Psoas muscle (tissue), 7 donors: ENCODE measurements at regions not wholly inside any gene's neighbourhood (a gene's known extent, or its start where the extent isn't known, plus 50 kb on each side); places are given as distances from the start of the nearest gene placed in this dataset.
A peak's percentile ranks its signal among the peaks of the same experiment; 100 is the strongest.

ENCODE experiments used
- ATAC-seq, 4 donors: fragments of 200-7000 bp; cut with Tn5 transposase; one replicate each; pipeline ENCODE4 v1.9.1; 2020; ENCODE audit warnings: moderate library complexity in 3 of 4, mild to moderate bottlenecking in 2 of 4
- DNase-seq, 2 donors: peaks; one replicate each; pipeline ENCODE4 v3.0.0-alpha.2; 2020
- H3K27ac ChIP-seq: fragments of 200-600 bp; one replicate; pipeline ENCODE4 v1.8.0; 2022
- H3K27me3 ChIP-seq, 3 donors: fragments of 200-600 bp in 1 of 3; one replicate each; pipeline versions ENCODE4 v1.6.1 to v1.8.0; 2013 to 2022; ENCODE audit warnings: low read length in 2 of 3, mild to moderate bottlenecking in 2 of 3, moderate library complexity in 1 of 3; ENCODE audit not compliant: insufficient read depth in 3 of 3
- H3K36me3 ChIP-seq, 2 donors: fragments of 200-600 bp in 1 of 2; one replicate each; pipeline versions ENCODE4 v1.6.1 to v1.8.0; 2013 to 2022; ENCODE audit warnings: low read depth in 1 of 2, mild to moderate bottlenecking in 1 of 2, moderate library complexity in 1 of 2; ENCODE audit not compliant: insufficient read depth in 1 of 2
- H3K4me1 ChIP-seq: fragments of 200-600 bp; one replicate; pipeline ENCODE4 v1.8.0; 2022
- H3K4me3 ChIP-seq: fragments of 200-600 bp; one replicate; pipeline ENCODE4 v1.8.0; 2022; ENCODE audit warnings: mild to moderate bottlenecking
- H3K9me3 ChIP-seq: fragments of 200-600 bp; one replicate; pipeline ENCODE4 v1.8.0; 2022
- WGBS, 3 donors: extraction: QIAGEN DNeasy Blood & Tissue Kit; methylation state at CpG; one replicate each; pipeline versions ENCODE4 v1.1.6 to v1.1.7; 2013; 5-methylcytosine and 5-hydroxymethylcytosine counted together
- intact Hi-C, 2 donors: fragments of 100-400 bp; cut with DNase I; formaldehyde crosslinking; loops; one replicate each; pipeline versions ENCODE4 v1.11.0 to v1.14.2; 2022
- TF ChIP-seq, protein P1 (sequence below): fragments of 200-600 bp; IDR thresholded peaks from one replicate; pipeline ENCODE4 v1.8.0; 2022; ENCODE audit warnings: antibody characterized with exemption
- donor health status: healthy with polysubstance abuse.
- donor health status: DM: no; HTN: no; CAD: no; lungs with moderate emphysema.
- donor health status: Bipolar disorder and iron deficiency.
- donor health status: healthy.
- donor health status: DM: yes; HTN: yes; CAD: no.
- donor health status: DM: no; HTN: no; CAD: no.
- donor health status: DM: yes; HTN: yes; CAD: no.

DNA sequence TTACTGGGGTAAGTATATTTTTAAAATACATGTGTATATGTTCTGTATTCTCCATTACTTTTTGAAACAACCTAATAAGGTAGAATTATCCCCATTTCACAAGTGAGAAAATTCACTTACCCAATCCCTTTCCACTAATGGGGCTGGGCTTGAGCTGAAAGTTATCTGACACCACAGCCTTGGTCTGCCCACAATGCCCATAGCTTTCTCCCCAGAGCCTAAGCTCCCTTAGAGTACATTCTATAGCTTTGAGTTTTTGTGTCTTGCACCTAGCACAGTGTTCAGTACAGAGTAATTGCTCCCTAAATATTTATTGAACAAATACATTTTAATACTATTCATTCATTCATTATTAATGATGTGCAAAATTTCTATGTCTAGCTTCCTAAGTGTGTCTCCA is 152.7 kb upstream of the RUNX1 start:
- no peaks in the 10 kb centered on the region for H3K9me3 ChIP-seq
- no peak overlapping the region for H3K4me3 ChIP-seq
- TF ChIP-seq, protein P1, sequence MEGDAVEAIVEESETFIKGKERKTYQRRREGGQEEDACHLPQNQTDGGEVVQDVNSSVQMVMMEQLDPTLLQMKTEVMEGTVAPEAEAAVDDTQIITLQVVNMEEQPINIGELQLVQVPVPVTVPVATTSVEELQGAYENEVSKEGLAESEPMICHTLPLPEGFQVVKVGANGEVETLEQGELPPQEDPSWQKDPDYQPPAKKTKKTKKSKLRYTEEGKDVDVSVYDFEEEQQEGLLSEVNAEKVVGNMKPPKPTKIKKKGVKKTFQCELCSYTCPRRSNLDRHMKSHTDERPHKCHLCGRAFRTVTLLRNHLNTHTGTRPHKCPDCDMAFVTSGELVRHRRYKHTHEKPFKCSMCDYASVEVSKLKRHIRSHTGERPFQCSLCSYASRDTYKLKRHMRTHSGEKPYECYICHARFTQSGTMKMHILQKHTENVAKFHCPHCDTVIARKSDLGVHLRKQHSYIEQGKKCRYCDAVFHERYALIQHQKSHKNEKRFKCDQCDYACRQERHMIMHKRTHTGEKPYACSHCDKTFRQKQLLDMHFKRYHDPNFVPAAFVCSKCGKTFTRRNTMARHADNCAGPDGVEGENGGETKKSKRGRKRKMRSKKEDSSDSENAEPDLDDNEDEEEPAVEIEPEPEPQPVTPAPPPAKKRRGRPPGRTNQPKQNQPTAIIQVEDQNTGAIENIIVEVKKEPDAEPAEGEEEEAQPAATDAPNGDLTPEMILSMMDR: no peak
- no peak for ATAC-seq
- H3K27me3 ChIP-seq: no peaks in the 10 kb centered on the region
- peaks cover 51% of the 10 kb centered on the region for H3K4me1 ChIP-seq
- peak overlapping the region; percentile 85 for H3K27ac ChIP-seq
- intact Hi-C loops: loop anchor here (10.0 kb wide), 2 partner anchors 53 to 307 kb away; no protein-coding TSS in a partner anchor
- no peaks in the 10 kb centered on the region for H3K36me3 ChIP-seq
- DNase-seq: no peak

DNA sequence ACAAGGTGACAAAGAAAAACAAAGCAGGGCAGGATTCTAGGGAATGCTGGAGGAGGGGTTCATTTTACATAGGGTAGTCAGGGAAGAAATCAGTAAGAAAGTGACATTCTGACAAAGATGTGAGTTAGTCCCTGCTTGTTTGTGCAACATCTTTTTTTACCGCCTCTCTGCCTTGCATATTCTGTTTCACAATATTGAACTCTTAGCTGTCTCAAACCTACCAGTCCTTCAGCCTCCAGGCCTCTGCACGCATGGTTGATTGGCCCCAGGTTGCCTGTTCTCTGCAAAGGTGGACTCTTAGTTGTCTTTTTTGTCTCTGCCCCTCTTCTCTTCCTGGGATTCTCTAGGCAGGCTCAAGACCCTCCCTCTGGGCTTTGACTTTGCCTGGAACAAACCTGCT is 152.2 kb upstream of the RUNX1 start:
- intact Hi-C loops: loop anchor here (10.0 kb wide), 2 partner anchors 54 to 306 kb away; no protein-coding TSS in a partner anchor
- 93 to 100% (median 94%) methylated on average over 2 of the region's 2 CpGs for WGBS, 3 donors

DNA sequence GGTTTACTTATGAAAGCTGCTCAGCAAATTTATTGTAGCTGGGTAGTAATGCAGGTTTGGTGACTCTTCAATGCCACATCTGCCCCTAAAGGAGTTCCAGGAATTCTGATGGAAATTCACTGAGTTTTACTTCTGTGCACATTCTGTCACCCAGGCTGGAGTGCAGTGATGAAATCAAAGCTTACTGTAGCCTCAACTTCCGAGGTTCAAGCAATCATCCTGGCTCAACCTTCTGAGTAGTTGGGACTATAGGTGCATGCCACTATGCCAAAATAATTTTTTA is 150.6 kb upstream of the RUNX1 start:
- intact Hi-C loops: loop anchor here (10.0 kb wide), 2 partner anchors 55 to 305 kb away; no protein-coding TSS in a partner anchor
- peaks cover 45% of the 10 kb centered on the region for H3K4me1 ChIP-seq
- no peaks in the 10 kb centered on the region for H3K36me3 ChIP-seq
- ATAC-seq (no peak), DNase-seq (no peak)
- no peaks in the 10 kb centered on the region for H3K27me3 ChIP-seq
- H3K4me3 ChIP-seq: no peak overlapping the region
- no peak overlapping the region for H3K27ac ChIP-seq
- TF ChIP-seq, protein P1: no peak
- H3K9me3 ChIP-seq: no peaks in the 10 kb centered on the region
- WGBS, 3 donors: 63 to 84% (median 70%) methylated on average over 1 of the region's 1 CpG

More for the DNA sequence above, 152.2 kb upstream of the RUNX1 start:
- TF ChIP-seq, protein P1: no peak
- DNase-seq: no peak
- H3K36me3 ChIP-seq: no peaks in the 10 kb centered on the region
- peaks cover 49% of the 10 kb centered on the region for H3K4me1 ChIP-seq
- no peak overlapping the region for H3K4me3 ChIP-seq
- no peak for ATAC-seq
- no peaks in the 10 kb centered on the region for H3K27me3 ChIP-seq
- no peaks in the 10 kb centered on the region for H3K9me3 ChIP-seq
- no peak overlapping the region for H3K27ac ChIP-seq

DNA sequence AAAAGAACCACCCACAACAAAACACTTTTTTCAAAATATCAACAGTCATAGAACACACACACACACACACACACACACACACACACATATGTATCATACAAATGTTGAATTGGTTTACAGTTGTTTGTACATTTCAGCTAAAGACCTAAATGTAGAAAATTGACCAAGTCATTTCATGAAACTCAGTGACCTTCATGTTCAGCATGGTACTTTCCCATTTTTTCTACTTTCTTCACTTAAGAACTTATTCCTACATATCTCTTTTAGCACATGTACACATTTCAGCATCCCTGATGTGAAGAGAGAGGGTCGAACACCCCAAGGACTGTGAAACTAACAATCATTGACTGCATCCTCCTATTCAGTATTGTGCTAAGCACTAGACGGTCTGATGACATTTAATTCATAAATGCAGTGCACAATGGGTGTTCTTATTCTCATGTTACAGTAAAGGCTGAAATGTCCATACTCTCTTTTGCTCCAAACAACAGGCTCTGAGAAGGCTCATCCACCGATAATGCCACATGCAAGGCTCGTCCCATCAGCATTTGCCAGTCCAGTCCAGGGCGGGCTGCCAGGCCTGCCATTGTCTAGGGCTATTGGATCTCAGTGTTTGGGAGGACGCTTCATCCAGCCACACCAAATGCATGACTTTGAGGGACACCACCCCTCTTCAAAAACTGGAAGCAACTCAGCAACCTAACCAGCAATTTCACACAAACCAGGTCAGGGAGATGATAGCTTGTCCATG is 150.1 kb upstream of the RUNX1 start:
- WGBS, 3 donors: 58 to 77% (median 68%) methylated on average over 6 of the region's 6 CpGs
- peaks cover 40% of the 10 kb centered on the region for H3K4me1 ChIP-seq
- no peak overlapping the region for H3K4me3 ChIP-seq
- no peaks in the 10 kb centered on the region for H3K36me3 ChIP-seq
- H3K27ac ChIP-seq: no peak overlapping the region
- ATAC-seq (no peak), DNase-seq (no peak)
- intact Hi-C loops: no loop called here
- TF ChIP-seq, protein P1: no peak
- H3K9me3 ChIP-seq: no peaks in the 10 kb centered on the region
- H3K27me3 ChIP-seq: no peaks in the 10 kb centered on the region

DNA sequence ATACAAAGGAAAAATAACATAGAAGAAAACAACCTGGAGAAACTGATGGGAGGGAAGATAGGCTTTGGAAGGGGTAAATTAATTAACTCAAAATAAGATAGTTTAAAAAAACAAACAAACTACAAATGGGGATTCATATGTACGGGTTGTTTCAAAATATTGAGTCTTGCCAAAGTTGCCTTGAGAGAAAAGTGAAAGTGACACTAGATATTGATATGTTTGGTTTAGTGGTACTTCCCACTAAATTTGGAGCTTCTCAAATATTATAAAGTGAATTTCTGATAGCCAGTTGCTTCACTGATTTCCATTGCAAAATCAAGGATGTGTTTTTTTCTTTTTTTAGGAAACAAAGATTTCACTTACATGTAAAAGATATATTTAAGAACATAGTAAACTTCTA is 149.5 kb upstream of the RUNX1 start:
- 35 to 50% (median 47%) methylated on average over 1 of the region's 1 CpG for WGBS, 3 donors
- DNase-seq: no peak
- intact Hi-C loops: no loop called here
- no peaks in the 10 kb centered on the region for H3K36me3 ChIP-seq
- no peak for ATAC-seq
- H3K9me3 ChIP-seq: no peaks in the 10 kb centered on the region
- H3K4me1 ChIP-seq: peaks cover 37% of the 10 kb centered on the region
- H3K4me3 ChIP-seq: no peak overlapping the region
- H3K27ac ChIP-seq: peak overlapping the region; percentile 72
- H3K27me3 ChIP-seq: no peaks in the 10 kb centered on the region
- TF ChIP-seq, protein P1: no peak
